ENCODE measurements at regions not wholly inside any gene's neighbourhood (a gene's known extent, or its start where the extent isn't known, plus 50 kb on each side); places are given as distances from the start of the nearest gene placed in this dataset.

DNA sequence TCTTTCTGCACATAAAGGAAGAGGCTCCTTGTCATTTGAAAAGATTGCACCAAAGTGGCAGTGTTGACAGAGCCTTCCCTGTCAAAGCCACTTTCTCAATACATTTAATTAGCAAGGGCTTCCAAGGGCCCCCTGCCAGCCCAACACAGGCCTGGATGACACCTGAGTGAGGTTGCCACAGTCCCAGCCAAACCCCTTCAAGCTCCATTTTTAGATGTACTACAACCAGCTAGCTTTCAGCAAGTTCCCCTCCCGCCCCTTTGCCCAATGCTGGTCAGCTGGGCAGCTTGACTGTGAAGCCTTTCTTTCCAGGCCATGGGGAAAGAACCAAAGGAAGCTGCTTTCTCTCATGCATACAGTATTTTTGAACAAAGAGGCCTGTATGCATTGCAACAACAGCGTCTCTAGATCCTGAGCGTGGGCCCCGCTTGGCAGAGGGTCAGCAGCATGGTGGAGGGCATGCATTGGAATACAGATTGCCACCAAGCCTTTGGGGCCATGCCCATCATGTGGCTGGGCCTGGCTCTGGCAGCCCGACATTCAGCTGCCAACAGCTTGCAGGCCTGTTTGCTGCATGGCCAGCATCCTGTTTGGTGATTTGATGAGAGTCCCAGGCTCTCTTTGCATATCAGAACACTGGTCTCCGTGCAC is 261.1 kb upstream of the GATB start:
- DNase-seq (ENCODE audit: low read depth): no peak

DNA sequence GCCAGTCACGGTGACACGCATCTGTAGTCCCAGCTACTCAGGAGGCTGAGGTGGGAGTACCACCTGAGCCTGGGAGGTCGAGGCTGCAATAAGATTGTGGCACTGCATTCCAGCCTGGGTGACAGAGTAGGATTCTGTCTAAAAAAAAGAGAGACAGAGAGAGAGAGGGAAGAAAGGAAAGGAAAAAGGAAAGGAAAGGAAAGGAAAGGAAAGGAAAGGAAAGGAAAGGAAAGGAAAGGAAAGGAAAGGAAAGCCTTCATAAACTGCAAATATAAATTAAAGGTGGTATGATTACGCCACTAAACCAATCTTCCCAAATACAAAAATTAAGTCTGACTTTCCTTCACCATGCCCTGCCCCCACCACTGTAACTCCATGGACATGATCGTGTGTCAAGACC is 259.3 kb upstream of the GATB start:
- no peak for DNase-seq (ENCODE audit: low read depth)

DNA sequence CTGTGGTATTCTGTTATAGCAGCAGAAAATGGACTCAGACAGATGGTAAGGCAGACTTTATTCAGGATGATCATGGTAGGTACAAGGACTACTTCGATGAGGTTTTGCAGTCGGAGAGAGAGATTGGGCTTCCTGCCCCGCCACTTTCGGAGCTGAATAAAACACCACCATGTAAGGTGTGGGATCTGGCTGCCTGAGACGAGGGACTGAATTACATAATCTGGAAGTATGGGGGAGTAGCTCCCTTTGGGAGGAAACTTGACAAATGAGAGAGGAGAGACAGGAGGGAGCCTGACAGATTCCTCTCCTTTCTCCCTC is 255.5 kb upstream of the GATB start:
- no peak for DNase-seq (ENCODE audit: low read depth)

DNA sequence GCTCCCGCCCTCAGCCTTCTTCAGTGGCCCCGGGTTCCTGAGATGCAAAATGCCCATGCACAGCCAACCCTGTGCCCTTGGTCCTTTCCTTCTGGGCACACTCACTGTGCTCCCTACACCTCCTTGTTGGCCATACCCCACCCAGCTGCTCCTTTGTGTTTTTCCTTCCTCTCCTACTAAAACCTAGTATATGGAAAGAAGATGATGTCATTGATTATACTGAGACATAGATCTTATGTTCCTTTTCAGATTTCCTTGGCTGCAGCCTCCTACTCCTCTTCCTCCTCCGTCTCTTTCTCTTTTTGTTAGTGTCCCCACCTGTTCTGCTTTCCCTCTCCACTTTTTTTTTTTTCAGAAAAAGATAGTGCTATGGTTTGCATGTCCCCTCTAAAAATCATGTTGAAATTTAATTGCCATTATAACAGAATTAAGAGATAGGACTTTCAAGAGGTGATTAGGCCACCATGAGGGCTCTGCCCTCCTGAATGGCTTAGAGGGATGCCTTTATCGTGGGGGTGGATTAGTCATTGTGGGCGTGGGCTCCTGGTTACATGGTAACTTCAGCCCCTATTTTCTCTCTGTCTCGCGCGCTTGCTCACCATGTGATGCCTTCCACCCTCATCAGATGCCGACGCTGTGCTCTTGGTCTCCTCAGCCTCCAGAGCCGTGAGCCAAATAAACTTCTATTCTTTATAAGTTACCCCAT is 254.9 kb upstream of the GATB start:
- no peak for DNase-seq (ENCODE audit: low read depth)

DNA sequence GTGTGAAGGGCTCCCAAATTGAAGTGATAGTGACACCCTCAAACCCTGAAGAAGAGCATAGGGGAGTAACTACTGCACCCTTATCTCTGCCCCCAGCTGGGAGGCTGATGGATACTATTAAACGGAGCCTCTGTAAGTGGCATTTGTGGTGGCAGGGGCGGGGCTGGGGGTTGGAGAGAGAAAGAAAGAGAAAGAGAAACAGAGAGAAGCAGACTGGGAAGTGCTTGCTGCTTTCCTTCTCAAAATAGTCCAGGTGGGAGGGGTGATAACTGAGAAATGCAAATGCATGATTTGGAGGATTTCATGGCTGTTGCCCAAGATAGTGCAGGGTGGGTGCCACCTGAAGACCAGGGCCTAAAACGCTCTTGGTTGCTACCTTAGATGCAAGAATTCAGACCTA is 253.5 kb upstream of the GATB start:
- no peak for DNase-seq (ENCODE audit: low read depth)

DNA sequence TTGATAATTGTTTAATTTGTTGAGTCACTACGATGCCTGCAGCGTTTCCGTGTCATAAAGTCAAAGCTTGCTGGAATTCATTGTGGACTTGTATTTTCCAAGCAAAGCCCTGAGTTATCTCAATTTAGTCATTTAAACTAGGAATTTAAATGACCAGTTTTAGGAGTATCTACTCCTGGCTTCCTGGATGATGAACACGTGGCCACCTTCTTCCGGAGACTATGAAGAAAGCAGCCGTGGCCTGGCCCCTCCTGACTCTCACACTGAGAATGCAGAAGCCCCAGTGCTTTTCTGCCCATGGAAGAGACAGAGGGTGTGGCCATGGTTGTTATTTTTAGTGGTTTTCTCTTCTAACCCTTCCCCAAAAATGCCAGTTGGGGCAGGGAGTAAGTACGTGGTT is 250.7 kb upstream of the GATB start:
- DNase-seq (ENCODE audit: low read depth): no peak

DNA sequence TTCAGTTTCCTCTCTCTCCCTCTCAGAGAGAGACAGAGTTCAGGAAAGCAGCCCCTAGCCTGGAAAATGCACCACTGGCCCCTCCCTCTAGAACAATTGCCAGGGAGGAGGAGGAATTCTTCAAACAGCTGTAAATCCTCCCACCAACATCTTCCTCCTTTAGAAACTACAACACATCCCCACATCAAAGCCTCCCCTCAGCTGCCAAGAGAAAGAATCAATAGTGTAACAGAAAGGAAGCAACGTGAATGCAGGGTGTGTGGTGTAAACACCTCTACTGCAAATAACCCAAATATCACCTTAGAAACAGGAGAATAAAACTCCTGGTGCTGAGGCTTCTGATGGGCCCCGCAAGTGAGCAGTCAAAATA is 249.9 kb upstream of the GATB start:
- no peak for DNase-seq (ENCODE audit: low read depth)

DNA sequence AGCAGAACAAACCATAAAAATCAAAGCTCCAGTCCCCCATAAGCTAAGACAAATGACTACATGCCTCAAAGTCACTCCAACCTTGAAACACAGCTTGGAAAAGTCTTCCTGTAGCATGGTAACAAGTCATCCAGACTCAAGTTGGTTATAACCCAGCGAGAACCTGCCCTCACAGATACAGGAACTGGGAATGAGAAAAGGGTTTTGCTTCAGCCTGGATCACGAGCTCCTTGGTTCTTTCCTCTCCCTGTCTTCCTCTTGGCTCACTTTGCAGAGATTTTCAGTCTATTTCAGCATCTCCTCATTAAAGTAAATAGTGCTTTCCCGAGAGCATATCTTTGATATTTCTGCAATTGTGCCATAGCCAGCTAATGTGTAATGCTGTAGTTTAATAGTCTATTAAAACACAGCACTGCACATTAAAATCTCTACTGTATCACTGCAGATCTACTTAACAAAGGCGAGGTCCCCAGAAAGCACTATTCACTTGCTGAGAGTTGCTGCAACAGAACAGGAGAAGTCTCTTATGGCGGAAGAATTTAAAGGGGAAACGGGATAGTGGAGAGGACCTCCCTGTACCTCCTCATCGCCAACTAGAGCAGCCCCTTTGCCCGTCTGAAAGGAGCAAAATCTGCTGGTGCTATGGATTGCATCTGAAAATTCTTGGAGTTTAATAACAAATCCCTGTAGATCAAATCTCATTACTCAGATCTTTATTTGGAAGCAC is 249.3 kb upstream of the GATB start:
- DNase-seq (ENCODE audit: low read depth): no peak

DNA sequence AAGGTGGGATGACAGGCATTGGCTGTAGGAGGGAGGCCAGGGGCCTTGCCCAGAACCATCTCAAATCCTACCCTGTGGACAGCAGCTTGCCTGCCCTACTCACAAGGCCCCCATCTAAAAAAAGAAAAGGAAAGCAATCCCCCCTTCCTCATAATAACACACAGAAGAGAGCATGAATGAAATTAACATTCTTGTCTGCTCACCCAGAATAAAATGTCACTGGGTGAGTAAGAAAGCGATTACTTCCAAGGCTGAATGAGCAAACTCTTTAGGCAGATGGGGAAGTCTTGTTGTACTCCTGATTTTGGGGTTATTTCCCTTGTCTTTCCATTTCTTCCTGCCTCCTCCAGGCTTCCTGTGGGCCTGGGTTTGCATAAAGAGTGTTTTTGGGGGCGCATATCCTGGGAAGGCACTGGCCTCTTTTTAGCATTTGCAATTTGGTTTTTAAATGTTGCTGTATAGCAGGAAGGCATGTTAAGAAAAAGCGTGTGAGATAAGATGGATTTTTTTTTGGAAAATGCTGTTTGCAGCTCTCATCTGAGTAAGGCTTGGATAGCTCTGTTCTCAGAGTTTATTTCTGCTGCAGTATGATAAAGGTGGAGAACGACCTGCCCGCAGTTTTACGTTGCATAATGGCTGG is 248.3 kb upstream of the GATB start:
- no peak for DNase-seq (ENCODE audit: low read depth)

DNA sequence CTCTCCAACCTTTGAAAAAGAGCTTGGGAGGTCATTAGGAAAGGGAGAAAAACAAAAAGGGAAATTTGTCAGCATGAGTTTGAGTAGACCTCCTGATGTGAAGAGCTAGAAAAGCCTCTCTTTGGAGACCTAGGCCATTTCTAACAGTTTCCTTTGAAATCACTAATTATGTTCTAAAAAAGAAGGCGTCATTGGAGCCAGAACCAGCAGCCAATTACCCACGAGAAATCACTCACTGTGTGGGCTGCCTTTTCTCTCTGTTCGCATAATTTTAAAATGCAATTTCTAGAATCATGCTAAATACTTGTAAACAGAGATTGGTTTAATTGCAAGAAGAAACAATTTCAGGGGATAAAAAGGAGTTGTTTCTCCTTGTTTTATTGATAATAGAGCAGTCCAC is 246.3 kb upstream of the GATB start:
- DNase-seq (ENCODE audit: low read depth): no peak

DNA sequence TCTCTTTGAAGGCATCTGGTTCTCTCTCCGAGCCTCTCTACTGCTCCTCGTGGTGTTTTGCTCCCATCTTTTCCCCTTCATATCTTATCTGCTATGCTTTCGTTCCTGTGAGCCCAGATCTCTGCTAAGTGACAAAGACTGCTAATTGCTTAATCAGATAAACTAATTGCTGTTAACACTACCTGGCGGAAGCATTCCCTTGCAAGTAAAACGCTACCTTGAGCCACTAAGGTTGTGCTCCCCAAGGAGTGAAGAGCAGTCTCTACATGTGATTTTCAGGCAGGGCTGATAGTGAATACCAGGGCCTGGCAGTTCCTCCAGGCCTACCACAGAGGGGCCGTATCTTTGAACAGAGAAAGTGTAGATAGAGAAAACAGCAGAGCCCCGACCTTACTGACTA is 244.0 kb upstream of the GATB start:
- DNase-seq (ENCODE audit: low read depth): no peak

DNA sequence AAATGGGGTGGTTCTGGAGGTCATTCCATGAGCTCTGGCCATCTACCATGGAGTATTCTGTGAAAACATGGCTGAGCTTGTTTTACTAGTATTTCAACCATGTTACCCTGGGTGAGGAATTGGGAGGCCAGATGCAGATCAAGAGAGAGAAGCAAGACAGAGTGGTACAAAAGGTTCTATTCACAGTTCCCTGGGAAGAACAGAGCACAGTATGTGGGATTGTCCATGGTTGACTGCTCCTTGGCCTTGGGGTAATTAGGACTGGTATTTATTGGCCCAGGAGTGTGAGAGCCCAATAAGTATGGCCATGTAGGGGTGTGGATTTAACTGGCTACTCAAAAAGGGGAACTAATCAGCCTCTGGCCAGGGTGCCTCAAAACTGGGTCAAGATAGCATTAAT is 239.7 kb upstream of the GATB start:
- DNase-seq (ENCODE audit: low read depth): no peak

DNA sequence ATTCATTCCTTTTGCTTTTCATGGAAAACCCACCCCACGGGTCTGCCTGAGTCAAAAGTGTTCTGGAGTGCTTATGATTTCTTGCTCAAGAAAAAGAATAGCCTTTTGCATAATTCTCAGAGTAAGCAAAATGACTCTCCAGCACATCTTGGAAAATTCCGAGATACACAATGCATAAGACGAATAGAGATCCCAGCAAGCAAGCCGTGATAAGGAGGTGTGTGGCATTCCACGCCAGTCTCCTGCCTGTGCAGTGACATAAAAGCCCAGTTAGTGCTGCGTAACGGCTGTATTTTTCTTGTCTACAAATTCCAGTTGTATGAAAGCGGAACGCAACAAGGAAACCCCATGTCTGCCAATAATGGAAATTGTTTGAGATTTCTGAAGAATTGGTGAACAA is 237.9 kb upstream of the GATB start:
- no peak for DNase-seq (ENCODE audit: low read depth)

DNA sequence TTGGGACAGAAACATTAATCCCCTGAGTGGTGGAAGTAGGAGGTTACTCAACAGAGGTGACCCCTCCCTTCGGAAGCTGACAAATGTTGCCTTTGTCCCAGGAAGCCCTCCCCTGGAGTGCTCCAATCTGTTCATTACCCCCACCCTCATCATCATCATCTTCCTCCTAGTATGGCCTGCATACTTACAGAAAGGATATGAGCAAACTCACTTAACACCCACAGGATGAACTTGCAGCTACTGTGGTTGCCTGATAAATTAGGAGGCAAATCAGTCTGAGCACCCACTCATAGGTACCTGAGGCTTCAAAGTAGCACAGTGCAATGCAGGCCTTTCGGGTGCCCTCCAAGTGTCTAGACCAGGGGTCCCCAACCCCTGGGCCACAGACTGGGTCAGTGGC is 236.7 kb upstream of the GATB start:
- DNase-seq (ENCODE audit: low read depth): no peak

DNA sequence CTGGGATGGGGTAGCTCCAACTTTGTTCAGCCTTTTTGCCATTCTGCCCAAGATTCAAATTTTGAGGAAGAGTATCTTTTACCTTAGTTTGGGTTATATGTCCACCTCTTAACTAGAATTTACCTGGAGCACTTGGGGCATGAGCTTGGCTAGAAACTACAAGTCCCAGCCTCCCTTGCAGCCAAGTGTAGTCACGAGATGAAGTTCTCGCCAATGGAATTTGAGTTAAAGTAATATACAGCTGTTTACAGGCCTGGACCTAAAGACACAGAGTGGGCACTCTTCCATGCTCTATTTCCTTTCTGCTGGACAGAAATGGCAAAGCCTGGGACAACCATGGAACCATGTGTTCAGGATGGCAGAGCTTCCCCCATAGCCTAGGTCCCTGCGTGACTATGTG is 233.6 kb upstream of the GATB start:
- DNase-seq (ENCODE audit: low read depth): no peak

DNA sequence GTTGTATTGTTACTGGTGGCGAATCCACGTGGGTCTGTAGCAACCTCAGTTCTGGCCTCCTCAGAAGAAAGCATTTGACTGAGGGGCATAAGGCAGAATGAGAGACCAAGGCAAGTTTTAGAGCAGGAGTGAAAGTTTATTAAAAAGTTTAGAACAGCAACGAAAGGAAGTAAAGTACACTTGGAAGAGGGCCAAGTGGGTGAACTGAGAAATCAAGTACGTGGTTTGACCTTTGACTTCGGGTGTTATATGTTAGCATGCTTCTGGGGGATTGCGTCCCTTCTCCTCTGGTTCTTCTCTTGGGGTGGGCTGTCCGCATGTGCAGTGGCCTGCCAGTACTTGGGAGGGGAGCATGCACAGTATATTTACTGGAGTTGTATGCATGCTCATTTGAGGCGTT is 232.7 kb upstream of the GATB start:
- no peak for DNase-seq (ENCODE audit: low read depth)

DNA sequence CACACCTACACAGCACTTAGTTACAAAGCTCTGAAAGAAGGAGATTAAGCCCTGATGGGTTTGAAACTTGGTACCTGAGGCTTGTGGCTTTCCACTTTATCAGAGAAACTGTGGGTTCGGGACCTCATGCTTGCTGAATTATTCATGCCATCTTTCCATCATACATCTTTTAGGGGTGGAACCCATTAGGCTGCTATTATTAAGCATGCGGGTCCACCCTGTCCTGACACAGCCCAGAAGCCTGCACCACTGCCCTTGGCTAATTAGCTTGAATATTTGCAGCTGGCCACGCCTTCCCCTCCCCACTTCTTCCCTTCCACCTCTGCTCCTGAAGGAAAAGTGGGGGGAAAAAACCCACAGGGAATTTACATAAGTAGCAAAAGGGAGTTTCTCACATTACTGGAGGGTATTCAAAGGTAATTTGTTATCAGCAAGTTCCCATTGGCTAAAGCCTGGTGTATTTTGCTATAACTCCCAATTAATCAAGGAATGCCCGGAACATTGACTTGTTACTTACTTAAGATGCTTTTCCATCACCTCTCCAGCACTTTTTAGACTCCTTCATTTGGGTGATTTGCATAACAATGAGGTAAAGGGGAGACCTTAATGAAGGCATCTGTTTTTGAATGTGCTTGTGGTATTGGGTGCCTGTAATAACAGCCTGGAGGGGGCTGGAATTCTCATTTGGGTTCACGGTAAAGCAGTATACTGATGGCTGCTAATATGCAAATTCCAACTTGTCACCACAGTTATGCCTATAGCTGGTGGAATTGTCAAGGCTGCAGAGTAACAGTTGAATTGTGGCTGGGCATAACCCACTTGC is 231.7 kb upstream of the GATB start:
- DNase-seq (ENCODE audit: low read depth): no peak

DNA sequence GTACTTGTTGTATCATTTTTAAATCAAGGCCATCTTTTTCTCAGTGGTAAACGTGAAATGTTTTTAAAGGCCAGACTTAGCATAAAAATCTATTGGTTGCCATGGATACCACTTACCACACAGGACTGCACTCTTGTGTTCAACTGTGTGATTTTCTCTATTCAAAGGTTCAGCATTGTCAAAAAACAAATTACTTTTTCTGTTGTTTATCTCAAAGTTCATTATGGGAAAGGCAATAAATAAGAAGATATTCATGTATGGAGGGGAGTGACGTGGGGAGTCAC is 231.0 kb upstream of the GATB start:
- no peak for DNase-seq (ENCODE audit: low read depth)

DNA sequence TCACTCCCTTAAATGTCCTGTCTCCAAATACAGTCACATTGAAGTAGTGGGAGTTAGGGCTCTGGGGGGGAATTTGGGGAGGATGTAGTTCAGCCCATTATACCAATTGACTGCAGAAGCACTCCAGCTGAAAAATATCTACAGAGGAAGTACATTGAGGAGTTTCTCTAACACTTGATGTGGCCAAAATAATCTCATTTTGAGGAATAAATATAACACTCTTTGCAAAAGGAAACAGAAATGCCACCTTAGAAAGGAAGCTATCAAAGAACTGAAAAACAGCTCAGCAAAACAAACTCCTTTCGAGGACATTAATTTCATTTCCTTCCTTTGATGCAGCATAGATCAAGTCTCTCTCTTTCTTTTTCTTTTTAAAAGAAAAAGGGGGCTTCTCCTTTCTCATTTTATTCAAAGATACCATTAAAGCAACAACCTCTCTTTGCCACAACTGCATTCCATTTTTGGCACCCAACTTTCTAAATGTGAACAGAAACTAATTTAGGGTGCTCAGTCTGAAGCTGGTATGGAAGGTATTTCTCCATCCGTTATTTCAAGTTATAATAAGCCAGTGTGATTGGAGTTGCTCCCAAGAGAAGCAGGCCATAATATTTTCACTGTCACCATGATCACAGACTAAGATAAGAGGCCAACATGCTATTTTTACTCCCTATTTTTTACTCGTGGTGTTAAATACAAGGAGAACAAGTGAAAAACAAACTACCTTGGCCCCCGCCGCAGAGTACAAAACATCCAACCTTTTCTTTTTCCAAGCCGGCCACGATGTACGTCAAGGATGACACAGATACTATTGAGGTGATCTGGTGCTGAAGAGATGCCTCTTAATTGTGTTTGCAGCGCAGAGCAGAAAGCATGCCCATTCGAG is 230.4 kb upstream of the GATB start:
- DNase-seq (ENCODE audit: low read depth): no peak

DNA sequence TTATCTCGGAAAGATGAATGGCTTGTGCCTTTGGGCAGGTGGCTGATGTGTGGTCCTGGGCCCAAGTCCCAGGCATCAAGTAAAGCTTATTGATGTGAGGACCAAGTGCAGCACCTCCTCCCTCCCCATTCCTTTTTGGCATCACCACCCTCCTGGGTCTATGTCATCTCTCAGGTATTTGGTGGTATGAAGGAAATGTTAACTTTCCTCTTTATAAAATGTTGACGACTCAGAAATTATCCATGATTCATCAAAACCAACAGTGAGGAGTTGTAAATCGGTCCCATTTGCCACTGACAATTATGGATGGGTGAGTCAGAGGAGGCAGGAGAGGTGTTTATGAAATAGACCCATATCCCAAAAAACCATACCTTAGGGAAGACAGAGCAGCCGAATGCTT is 229.4 kb upstream of the GATB start:
- no peak for DNase-seq (ENCODE audit: low read depth)

DNA sequence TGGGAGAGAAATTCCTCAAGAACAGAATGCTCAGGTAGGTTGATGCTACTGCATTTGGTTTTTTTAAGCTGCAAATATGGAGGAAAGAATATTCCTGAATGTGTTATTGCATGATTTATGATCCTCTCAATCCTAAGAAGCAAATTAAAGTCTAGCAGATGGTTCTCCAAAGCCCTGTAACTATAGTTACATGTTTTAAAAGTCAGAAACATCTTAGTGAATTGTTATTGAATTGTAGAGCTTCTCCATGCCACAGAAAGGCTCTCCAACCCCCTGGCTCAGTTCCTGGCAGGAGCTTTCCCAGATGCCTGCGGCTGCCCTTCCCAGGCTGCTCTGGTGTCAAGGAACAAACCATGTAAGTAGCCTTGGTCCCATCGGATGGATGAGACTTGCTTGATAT is 227.8 kb upstream of the GATB start:
- no peak for DNase-seq (ENCODE audit: low read depth)

DNA sequence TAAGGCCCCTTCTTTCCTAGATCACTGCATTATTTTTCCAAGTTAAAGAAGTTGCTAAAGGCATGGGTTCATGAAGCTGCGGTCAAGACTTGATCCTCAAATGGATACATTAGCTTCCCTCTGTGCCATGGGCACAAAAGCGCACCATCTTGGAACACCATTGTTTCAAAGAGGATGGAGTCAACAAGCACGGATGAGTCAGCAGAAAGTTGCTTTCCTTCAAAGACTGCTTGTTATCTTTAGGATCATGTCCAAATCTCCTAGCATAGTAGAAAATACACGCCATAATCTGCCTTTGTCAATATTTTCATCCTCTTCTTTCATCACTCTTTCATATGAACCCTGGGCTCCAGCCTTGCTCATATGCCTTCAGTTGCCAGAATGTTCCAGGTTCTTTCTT is 226.8 kb upstream of the GATB start:
- no peak for DNase-seq (ENCODE audit: low read depth)
